HG03342 (cell line): ENCODE measurements at regions not wholly inside any gene's neighbourhood (a gene's known extent, or its start where the extent isn't known, plus 50 kb on each side); places are given as distances from the start of the nearest gene placed in this dataset.
"Not testable (repeated sequence)": the region's sequence is repeated elsewhere in the genome, so short reads cannot be mapped to it uniquely, and the experiment has no call there.

Experiments used
- ATAC-seq: cut with Tn5 transposase; IDR thresholded peaks from one replicate; pipeline ENCODE4 v1.9.1; 2021; ENCODE audit warnings: mild to moderate bottlenecking, moderate library complexity; ENCODE audit not compliant: unreplicated experiment

DNA sequence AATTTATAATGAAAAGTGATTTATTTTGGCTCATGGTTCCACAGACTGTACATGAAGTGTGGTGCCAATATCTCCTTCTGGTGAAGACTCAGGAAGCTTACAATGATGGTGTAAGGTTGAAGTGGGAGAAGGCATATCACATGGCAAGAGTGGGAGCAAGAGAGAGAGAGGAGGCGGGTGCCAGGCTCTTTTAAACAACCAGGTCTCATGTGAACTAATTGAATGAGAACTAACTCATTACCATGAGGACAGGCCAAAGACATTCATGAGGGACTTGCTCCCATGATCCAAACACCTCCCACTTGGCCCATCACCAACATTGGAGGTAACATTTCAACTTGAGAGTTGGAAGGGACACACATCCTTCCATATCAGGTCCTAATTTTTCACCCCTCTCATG is 155.2 kb downstream of the SLC38A4 start:
- ATAC-seq: no peak

GRCh38 chr12:46669720-46670119 is 156.1 kb downstream of the SLC38A4 start:
- no peak for ATAC-seq

GRCh38 chr12:46667551-46667950 is 158.2 kb downstream of the SLC38A4 start:
- no peak for ATAC-seq

- peak; percentile 49 for ATAC-seq
These were observed 161.0 kb downstream of the SLC38A4 start for GRCh38 chr12:46664761-46665287.

DNA sequence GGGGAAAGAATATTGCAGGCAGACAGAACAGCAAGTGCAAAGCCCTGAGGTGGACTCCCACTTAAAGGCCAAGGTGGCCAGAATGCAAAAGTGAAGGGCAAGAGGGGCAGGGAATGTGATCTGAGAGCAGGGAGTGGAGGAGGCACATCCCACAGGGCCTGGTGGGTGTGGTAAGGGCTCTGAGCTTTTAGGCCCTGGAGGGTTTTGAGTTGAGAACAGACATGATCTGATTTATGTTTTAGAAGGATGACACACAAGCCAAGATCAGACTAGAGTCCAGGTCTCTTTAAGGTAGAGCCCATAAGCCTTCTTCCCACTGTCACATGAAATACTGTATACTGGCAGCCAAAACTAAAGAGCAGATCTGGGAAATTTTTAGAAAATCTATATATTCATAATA is 162.5 kb downstream of the SLC38A4 start:
- ATAC-seq: no peak

DNA sequence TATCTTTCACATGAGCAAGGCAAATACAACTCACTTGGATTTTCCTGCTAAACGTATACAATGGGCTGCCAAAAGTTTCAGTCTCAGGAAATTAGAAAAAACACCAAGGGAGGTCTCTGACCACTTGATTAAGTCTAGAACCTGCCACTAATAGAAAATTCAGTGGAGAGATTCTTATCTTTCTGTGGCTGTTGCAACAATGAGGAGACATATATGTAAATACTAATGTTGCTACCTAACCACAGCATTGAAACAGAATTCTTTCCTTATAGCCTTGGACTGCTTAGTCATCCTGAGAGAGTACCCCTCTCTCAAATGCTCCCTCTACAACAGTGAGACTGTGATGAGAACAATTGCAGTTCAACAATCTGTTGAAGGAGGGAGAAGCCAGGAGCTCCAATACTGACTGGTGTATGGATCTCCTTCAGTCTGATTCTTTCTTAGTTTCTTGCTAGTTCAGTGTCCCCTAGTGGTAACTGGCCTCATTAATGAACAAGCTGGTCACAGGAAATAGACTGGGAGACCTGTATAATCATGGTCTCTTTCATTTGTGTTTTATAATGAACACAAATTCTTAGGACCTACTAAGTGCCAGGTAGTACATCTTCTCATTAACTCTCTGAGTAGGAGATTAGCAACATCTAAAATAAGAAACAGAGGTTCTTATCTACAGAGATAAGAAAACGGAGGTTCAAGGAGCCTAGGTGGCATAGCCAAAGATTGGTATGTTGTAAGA is 164.5 kb downstream of the SLC38A4 start:
- peak; percentile 84 for ATAC-seq

- ATAC-seq: no peak
These were observed 165.1 kb downstream of the SLC38A4 start for GRCh38 chr12:46660719-46661109.

- no peak for ATAC-seq
These were observed 165.5 kb downstream of the SLC38A4 start for GRCh38 chr12:46660276-46660675.

GRCh38 chr12:46659824-46660223 is 166.0 kb downstream of the SLC38A4 start:
- no peak for ATAC-seq

- no peak for ATAC-seq
These were observed 166.7 kb downstream of the SLC38A4 start for GRCh38 chr12:46659032-46659650.

DNA sequence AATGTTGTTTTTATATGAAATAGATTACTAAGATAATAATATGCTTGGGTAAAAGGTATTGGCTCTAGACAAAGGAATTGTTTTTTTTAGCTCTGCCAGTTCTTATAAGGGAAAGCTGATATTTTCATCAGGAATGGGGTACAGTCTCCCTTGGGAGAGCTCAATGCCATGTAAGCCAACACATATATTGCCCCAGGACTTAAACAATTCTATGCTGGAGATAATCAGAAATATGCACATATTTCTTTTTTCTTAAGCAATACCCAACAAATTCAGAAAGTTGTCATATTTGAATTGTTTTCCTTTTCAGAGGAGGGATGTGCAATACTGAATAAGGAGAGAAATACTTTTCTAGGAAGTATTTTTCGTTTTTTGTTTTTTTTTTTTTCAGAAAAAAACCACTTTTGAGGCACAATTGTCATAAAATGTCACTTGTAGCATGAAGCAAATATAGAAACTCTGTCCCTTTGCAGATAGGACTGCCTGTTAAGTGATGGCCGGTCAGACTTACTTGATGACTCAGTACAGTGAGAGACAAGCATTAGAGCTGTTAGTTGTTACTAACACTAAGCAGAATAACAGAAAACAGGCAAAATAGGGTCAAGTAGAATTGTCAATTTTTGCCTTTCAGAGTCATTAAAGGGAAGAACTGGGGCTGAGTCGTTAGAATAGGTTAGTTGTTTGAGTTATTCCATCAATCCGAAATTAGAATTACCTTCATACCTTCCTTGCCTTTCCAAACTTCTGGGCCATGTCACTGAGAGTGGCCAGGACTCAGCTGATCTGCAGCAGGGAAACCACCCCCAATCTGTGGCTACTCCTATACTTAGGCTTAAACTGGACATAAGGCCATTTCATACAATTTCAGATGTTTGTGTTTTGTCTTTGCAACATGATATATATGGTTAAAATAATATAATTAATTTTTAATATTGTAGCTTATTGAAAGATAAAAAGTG is 168.1 kb downstream of the SLC38A4 start:
- no peak for ATAC-seq

DNA sequence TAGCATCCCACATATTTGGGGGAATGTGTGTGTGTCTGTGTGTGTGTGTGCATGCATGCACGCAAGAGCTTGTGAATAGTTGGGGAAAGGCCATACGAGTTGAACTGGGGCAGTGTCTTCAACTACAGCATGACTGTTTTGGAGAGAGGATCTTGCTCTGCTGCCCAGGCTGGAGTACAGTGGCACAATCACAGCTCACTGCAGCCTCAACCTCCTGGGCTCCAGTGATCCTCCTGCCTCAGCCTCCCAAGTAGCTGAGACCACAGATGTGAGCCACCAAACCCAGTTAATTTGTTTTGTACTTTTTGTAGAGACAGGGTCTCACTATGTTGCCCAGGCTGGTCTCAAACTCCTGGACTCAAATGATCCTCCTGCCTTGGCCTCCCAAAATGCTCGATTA is 169.8 kb downstream of the SLC38A4 start:
- ATAC-seq: not testable (repeated sequence)

DNA sequence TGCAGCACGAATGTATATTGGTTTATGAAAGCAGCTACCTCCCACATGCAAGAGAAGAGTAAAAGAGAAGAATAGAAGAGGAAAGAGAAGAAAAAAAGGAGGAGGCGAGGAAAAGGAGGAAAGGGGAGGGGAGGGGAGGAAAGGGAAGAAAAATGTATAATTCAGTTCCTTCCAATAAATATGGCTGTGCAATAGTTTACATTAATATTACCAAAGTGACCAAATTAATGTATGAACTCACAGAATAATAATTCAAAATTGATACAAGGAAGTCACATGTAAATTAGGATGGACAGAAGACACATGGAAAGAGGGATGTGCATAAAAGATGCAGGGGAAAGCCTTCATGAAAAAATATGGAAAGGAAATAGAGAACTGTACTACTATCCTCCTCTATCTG is 172.5 kb downstream of the SLC38A4 start:
- ATAC-seq: no peak

- no peak for ATAC-seq
These were observed 173.1 kb downstream of the SLC38A4 start for GRCh38 chr12:46652692-46653091.

DNA sequence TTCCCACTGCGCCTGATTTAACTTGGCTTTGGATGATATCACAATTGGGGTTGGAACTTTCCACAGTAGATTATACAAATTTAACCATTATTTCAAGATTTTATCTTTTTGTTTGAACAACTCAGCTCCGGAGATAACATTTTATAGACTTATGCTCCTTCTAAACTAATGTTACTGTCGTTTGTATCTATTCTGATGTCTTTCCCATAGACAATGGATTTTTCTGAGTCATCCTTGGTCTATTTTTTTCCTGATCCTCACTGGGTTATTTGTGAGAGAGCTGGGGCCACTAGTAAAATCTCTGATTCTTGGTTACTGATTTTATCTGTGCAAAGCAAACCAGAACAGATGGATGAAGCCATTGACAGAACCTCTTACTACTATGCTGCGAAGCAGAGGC is 175.1 kb downstream of the SLC38A4 start:
- no peak for ATAC-seq

GRCh38 chr12:46649433-46649832 is 176.4 kb downstream of the SLC38A4 start:
- ATAC-seq: no peak

GRCh38 chr12:46647034-46647433 is 178.8 kb downstream of the SLC38A4 start:
- no peak for ATAC-seq

DNA sequence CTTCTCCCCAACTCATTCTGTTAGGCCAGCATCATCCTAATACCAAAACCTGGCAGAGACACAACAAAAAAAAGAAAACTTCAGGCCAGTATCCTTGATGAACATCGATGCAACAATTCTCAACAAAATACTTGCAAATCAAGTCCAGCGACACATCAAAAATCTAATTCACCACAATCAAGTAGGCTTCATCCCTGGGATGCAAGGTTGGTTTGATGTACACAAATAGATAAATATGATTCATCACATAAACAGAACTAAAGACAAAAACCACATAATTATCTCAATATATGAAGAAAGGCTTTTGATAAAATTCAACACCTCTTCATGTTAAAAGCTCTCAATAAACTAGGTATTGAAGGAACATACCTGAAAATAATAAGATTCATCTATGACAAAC is 184.1 kb downstream of the SLC38A4 start:
- not testable (repeated sequence) for ATAC-seq

DNA sequence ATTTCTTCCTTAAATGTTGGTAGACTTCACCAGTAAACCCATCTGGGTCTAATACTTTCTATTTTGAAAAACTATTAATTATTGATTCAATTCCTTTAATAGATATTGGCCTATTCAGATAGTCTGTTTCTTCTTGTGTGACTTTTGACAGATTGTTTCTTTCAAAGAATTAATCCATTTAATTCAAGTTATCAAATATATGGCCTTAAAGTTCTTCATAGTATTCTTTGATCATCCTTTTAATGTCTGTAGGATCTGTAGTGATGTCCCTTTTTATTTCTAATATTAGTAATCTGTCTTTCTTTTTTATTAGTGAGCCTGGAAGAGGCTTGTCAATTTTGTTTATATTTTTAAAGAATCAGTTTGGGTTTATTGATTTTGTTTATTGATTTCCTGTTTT is 190.0 kb downstream of the SLC38A4 start:
- no peak for ATAC-seq

DNA sequence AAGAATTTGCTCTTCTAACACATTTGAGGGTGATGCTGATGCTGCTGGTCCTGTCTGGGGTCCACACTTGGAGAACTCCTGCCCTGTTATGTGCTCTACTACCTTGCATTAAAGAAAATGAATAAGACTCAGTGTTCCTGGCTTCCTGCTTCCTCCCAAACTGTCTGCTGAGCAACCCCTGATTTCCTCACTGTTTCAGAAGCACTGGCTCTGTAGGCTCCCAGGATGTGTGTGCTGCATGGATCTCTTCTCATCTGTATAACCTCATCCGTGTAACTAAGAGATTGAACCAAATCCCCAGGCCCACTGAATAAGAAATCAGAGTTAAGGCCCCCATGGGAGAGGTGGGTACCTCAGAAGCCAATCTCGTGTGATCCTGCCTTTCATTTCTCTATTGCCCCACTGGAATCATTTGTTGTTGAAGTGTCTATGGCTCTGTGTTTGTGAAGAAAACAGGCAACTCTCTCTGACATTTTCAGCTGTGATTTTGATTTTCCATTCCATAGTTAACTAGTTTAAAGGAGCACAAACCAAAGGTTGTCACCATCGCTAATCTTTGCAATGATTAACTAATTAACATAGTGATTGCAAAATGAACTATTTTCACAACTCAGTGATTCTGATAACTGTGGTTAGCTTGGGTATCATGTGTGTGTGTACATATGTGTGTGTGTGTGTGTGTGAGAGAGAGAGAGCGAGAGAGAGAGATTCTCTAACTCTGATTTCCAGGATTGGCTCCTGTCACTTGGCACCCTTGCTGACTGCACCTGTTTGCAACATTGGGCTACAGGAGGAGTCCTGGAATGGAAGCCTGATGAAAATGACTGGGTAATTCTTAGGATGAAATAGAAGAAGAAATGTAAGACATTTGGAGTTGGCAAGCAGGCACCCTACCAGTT is 196.2 kb downstream of the SLC38A4 start:
- no peak for ATAC-seq
